ENCODE measurements at regions not wholly inside any gene's neighbourhood (a gene's known extent, or its start where the extent isn't known, plus 50 kb on each side); places are given as distances from the start of the nearest gene placed in this dataset.
A peak's percentile ranks its signal among the peaks of the same experiment; 100 is the strongest.

- POLR2A ChIA-PET, result no interaction called here
- H3K27ac ChIP-seq (ENCODE audit: low read length), result no peak overlapping the region
- ATAC-seq, result no peak
Measured at GRCh38 chr11:112835591-112836255, 125.5 kb upstream of the NCAM1 start.

GRCh38 chr11:112836256-112836602 lies 125.0 kb upstream of the NCAM1 start:
- no peak overlapping the region for H3K27ac ChIP-seq (ENCODE audit: low read length)
- no peaks in the 10 kb centered on the region for H3K36me3 ChIP-seq (ENCODE audit: control insufficient read depth, insufficient read depth, low read length)
- DNase-seq (ENCODE audit: low read depth, low spot score) (no peak), ATAC-seq (no peak)
- in situ Hi-C loops (cut with HindIII; ENCODE audit: low pct_unique_long_range_greater_than_20kb, low sequenced_read_pairs), result no loop called here
- no peaks in the 10 kb centered on the region for H3K4me1 ChIP-seq (ENCODE audit: control insufficient read depth, insufficient read depth, low read length)
- no TSS peak for BruUV-seq (replicated peaks)
- H3K4me3 ChIP-seq (ENCODE audit: low read depth in 2 of 2, low read length in 2 of 2), result no peak overlapping the region
- CTCF ChIA-PET, result no interaction called here
- POLR2A ChIA-PET, result no interaction called here
- no peaks in the 10 kb centered on the region for H3K9me3 ChIP-seq (ENCODE audit: control insufficient read depth, insufficient read depth, low read depth, low read length)
- intact Hi-C loops (cut with micrococcal nuclease; ENCODE audit: unreplicated experiment), result no loop called here
- TF ChIP-seq REST (IDR thresholded peaks at IDR 0.05; ENCODE audit: insufficient read depth in 1 of 2, low read depth in 2 of 2, low read length in 1 of 2), result no peak
- no peak for TF ChIP-seq CTCF (IDR thresholded peaks at IDR 0.05)
- no peak for TF ChIP-seq POLR2AphosphoS5 (IDR thresholded peaks at IDR 0.05; ENCODE audit: low read depth, low read length)
- TF ChIP-seq SIN3A (IDR thresholded peaks at IDR 0.05; ENCODE audit: borderline replicate concordance, insufficient read depth, low read depth, low read length), result no peak
- no peak for TF ChIP-seq TCF7L2 (IDR thresholded peaks at IDR 0.05; ENCODE audit: low read depth, low read length)
- H3K27me3 ChIP-seq (ENCODE audit: control insufficient read depth, insufficient read depth, low read length), result no peaks in the 10 kb centered on the region; the same call in 1 of the 2 replicates

More at GRCh38 chr11:112835591-112836255, 125.5 kb upstream of the NCAM1 start:
- H3K4me1 ChIP-seq (ENCODE audit: control insufficient read depth, insufficient read depth, low read length), result no peaks in the 10 kb centered on the region
- H3K9me3 ChIP-seq (ENCODE audit: control insufficient read depth, insufficient read depth, low read depth, low read length), result no peaks in the 10 kb centered on the region
- H3K4me3 ChIP-seq (ENCODE audit: low read depth in 2 of 2, low read length in 2 of 2), result no peak overlapping the region
- H3K27me3 ChIP-seq (ENCODE audit: control insufficient read depth, insufficient read depth, low read length), result no peaks in the 10 kb centered on the region; the same call in 1 of the 2 replicates
- TF ChIP-seq POLR2AphosphoS5 (IDR thresholded peaks at IDR 0.05; ENCODE audit: low read depth, low read length), result no peak
- DNase-seq (ENCODE audit: low read depth, low spot score), result no peak
- in situ Hi-C loops (cut with HindIII; ENCODE audit: low pct_unique_long_range_greater_than_20kb, low sequenced_read_pairs), result no loop called here
- intact Hi-C loops (cut with micrococcal nuclease; ENCODE audit: unreplicated experiment), result no loop called here
- H3K36me3 ChIP-seq (ENCODE audit: control insufficient read depth, insufficient read depth, low read length), result no peaks in the 10 kb centered on the region
- CTCF ChIA-PET, result no interaction called here
- no TSS peak for BruUV-seq (replicated peaks)

GRCh38 chr11:112837162-112837826 lies 123.9 kb upstream of the NCAM1 start:
- BruUV-seq (replicated peaks), result no TSS peak
- ChIA-PET POLR2A (no interaction called here), CTCF (no interaction called here)
- intact Hi-C loops (cut with micrococcal nuclease; ENCODE audit: unreplicated experiment) (no loop called here), in situ Hi-C loops (cut with HindIII; ENCODE audit: low pct_unique_long_range_greater_than_20kb, low sequenced_read_pairs) (no loop called here)
- TF ChIP-seq CTCF (IDR thresholded peaks at IDR 0.05), result 0 out of 2 replicates have a peak, but pooled peaks have one; percentile 35
- TF ChIP-seq POLR2AphosphoS5 (IDR thresholded peaks at IDR 0.05; ENCODE audit: low read depth, low read length), result no peak
- Histone ChIP-seq H3K4me1 (ENCODE audit: control insufficient read depth, insufficient read depth, low read length) (no peaks in the 10 kb centered on the region), H3K27me3 (ENCODE audit: control insufficient read depth, insufficient read depth, low read length) (no peaks in the 10 kb centered on the region; the same call in 1 of the 2 replicates), H3K36me3 (ENCODE audit: control insufficient read depth, insufficient read depth, low read length) (no peaks in the 10 kb centered on the region), H3K27ac (ENCODE audit: low read length) (no peak overlapping the region), H3K4me3 (ENCODE audit: low read depth in 2 of 2, low read length in 2 of 2) (no peak overlapping the region), H3K9me3 (ENCODE audit: control insufficient read depth, insufficient read depth, low read depth, low read length) (no peaks in the 10 kb centered on the region)
- DNase-seq (ENCODE audit: low read depth, low spot score), result no peak
- no peak for ATAC-seq
